Stomach (tissue), 8 donors: ENCODE measurements at regions not wholly inside any gene's neighbourhood (a gene's known extent, or its start where the extent isn't known, plus 50 kb on each side); places are given as distances from the start of the nearest gene placed in this dataset.

Experiments
- DNase-seq, 2 donors: peaks; one replicate each; pipeline versions ENCODE4 v3.0.0 to v3.0.0-alpha.2; 2013 to 2019
- H3K27ac ChIP-seq, 5 donors: fragments of 200-600 bp in 4 of 5; sonication (generic) in 4 of 5; one replicate each; pipeline ENCODE4 v1.5.1; 2013 to 2019; ENCODE audit warnings: mild to moderate bottlenecking in 1 of 5, moderate library complexity in 1 of 5
- H3K27me3 ChIP-seq, 3 donors: fragments of 200-600 bp; sonication (generic); one replicate each; pipeline ENCODE4 v1.5.1; 2017 to 2019; ENCODE audit warnings: mixed run types in 1 of 3
- H3K36me3 ChIP-seq, 4 donors: fragments of 200-600 bp; sonication (generic); 1 replicate in 3 of 4; 2 replicates in 1 of 4; pipeline ENCODE4 v1.5.1; 2016 to 2019
- H3K4me1 ChIP-seq, 4 donors: fragments of 200-600 bp; sonication (generic); one replicate each; pipeline ENCODE4 v1.5.1; 2016 to 2019
- H3K4me3 ChIP-seq, 4 donors: fragments of 200-600 bp; sonication (generic) in 3 of 4; one replicate each; pipeline ENCODE4 v1.5.1; 2016 to 2019; ENCODE audit warnings: mild to moderate bottlenecking in 1 of 4
- H3K9me3 ChIP-seq, 4 donors: fragments of 200-600 bp; sonication (generic); one replicate each; pipeline ENCODE4 v1.5.1; 2016 to 2019
- EP300 ChIP-seq: sonication (generic); formaldehyde crosslinking; IDR thresholded peaks from one replicate; pipeline ENCODE4 v1.6.1; 2017; ENCODE audit warnings: antibody characterized with exemption
- POLR2A ChIP-seq, 4 donors: fragments of 450-650 bp; IDR thresholded peaks; one replicate each; pipeline ENCODE4 v1.6.1; 2016; ENCODE audit warnings: antibody characterized with exemption in 4 of 4, control low read depth in 2 of 4, mild to moderate bottlenecking in 1 of 4, moderate library complexity in 1 of 4
- POLR2AphosphoS5 ChIP-seq, 3 donors: sonication (generic); formaldehyde crosslinking; IDR thresholded peaks; one replicate each; pipeline ENCODE4 v1.6.1; 2016; ENCODE audit warnings: antibody characterized with exemption in 3 of 3
- WGBS, 5 donors: extraction: QIAGEN DNeasy Blood & Tissue Kit in 3 of 5; methylation state at CpG; one replicate each; pipeline versions ENCODE4 v1.1.5 to v1.1.7; 2013 to 2018; 5-methylcytosine and 5-hydroxymethylcytosine counted together
- intact Hi-C: fragments of 100-400 bp; cut with DNase I; formaldehyde crosslinking; loops from one replicate; pipeline ENCODE4 v1.15.1; 2023; ENCODE audit warnings: low total_unique reads
- TF ChIP-seq, protein P1 (sequence below), 7 experiments: fragments of 450-650 bp in 4 of 7; fragments of 200-600 bp in 3 of 7; sonication (generic) in 3 of 7; IDR thresholded peaks; one replicate each; pipeline ENCODE4 v1.5.1; 2016 to 2019; ENCODE audit warnings: antibody characterized with exemption in 7 of 7, control low read depth in 2 of 7, mild to moderate bottlenecking in 1 of 7
- donor health status: healthy with polysubstance abuse.
- donor health status: Bipolar disorder and iron deficiency.
- donor health status: healthy.

- Histone ChIP-seq H3K27me3 (peaks cover 0 to 6% (median 0%) of the 10 kb centered on the region in 3 donors), H3K36me3 (no peaks in the 10 kb centered on the region), H3K4me1 (no peaks in the 10 kb centered on the region), H3K4me3 (no peak overlapping the region), H3K27ac (no peak overlapping the region), H3K9me3 (no peaks in the 10 kb centered on the region)
- no peak for TF ChIP-seq EP300
- no peak for TF ChIP-seq POLR2A (IDR thresholded peaks at IDR 0.05)
- TF ChIP-seq, protein P1, sequence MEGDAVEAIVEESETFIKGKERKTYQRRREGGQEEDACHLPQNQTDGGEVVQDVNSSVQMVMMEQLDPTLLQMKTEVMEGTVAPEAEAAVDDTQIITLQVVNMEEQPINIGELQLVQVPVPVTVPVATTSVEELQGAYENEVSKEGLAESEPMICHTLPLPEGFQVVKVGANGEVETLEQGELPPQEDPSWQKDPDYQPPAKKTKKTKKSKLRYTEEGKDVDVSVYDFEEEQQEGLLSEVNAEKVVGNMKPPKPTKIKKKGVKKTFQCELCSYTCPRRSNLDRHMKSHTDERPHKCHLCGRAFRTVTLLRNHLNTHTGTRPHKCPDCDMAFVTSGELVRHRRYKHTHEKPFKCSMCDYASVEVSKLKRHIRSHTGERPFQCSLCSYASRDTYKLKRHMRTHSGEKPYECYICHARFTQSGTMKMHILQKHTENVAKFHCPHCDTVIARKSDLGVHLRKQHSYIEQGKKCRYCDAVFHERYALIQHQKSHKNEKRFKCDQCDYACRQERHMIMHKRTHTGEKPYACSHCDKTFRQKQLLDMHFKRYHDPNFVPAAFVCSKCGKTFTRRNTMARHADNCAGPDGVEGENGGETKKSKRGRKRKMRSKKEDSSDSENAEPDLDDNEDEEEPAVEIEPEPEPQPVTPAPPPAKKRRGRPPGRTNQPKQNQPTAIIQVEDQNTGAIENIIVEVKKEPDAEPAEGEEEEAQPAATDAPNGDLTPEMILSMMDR (IDR thresholded peaks at IDR 0.05) = no peak
- intact Hi-C loops = no loop called here
- 60 to 74% (median 68%) methylated on average over 2 of the region's 2 CpGs for WGBS, 5 donors
- no peak for DNase-seq
Measured at GRCh38 chr11:20308601-20309000, 54.9 kb upstream of the HTATIP2 start.

DNA sequence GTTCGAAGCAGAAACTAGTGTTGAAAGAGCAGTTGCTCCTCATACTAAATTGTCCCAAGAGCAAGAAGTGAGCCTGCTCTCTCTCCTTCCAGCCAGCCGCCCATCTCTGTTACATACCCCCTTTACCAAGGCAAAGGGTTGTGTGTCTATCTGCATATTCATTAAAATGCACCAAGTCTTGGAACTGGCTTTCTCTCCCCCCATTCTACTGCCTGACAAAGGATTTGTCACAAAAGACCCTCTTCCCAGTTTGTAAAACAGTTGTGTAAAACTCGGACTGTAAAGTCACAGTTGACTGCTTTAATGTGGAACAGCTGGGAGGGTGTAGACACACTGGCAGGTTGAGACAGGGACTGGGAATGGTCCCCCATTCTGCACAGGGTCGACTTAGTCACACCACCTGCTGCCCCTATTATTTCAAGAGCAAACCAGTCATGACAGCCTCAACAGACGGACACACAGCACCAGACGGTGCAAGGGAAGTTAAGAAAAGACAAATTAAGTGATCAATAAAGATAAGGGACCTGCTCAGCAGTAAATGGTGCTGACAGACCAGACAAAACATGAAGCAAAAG lies 60.0 kb upstream of the HTATIP2 start:
- Histone ChIP-seq H3K4me1 (no peaks in the 10 kb centered on the region), H3K4me3 (no peak overlapping the region), H3K36me3 (no peaks in the 10 kb centered on the region), H3K27me3 (no peaks in the 10 kb centered on the region), H3K9me3 (no peaks in the 10 kb centered on the region), H3K27ac (no peak overlapping the region)
- DNase-seq = no peak
- intact Hi-C loops = no loop called here
- TF ChIP-seq EP300 = no peak
- no peak for TF ChIP-seq POLR2AphosphoS5 (IDR thresholded peaks at IDR 0.05)
- TF ChIP-seq, protein P1 (IDR thresholded peaks at IDR 0.05) = no peak
- TF ChIP-seq POLR2A (IDR thresholded peaks at IDR 0.05) = no peak
- 40 to 52% (median 44%) methylated on average over 6 of the region's 6 CpGs for WGBS, 5 donors

- no peaks in the 10 kb centered on the region for H3K36me3 ChIP-seq
- no peaks in the 10 kb centered on the region for H3K9me3 ChIP-seq
- no peaks in the 10 kb centered on the region for H3K4me1 ChIP-seq
- H3K27ac ChIP-seq = no peak overlapping the region
- H3K27me3 ChIP-seq = no peaks in the 10 kb centered on the region
- 81 to 92% (median 88%) methylated on average over 4 of the region's 4 CpGs for WGBS, 5 donors
- TF ChIP-seq POLR2AphosphoS5 (IDR thresholded peaks at IDR 0.05) (no peak), EP300 (no peak), POLR2A (IDR thresholded peaks at IDR 0.05) (no peak)
- TF ChIP-seq, protein P1 (IDR thresholded peaks at IDR 0.05) = no peak
- DNase-seq = no peak
- intact Hi-C loops = no loop called here
- H3K4me3 ChIP-seq = no peak overlapping the region
Measured at GRCh38 chr11:20293992-20294391, 69.5 kb upstream of the HTATIP2 start.

DNA sequence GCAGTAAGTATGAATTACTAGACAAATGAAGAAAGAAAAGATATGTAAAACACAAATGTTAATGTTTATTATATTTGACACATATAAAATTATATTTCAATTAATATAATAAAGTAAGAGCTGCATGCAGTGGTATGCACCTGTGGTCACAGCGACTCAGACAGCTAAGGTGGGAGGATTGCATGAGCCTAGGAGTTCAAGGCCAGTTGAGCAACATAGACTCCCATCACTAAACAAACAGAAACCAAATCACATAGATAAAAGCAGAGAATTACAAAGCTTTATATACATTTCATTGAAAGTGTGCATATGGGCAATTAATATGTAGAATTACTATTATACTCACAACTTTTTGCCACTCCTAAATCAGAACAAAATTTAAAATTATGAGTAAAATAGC lies 70.0 kb upstream of the HTATIP2 start:
- no peak for DNase-seq
- Histone ChIP-seq H3K36me3 (no peaks in the 10 kb centered on the region), H3K27ac (no peak overlapping the region), H3K27me3 (no peaks in the 10 kb centered on the region), H3K4me3 (no peak overlapping the region), H3K9me3 (no peaks in the 10 kb centered on the region), H3K4me1 (no peaks in the 10 kb centered on the region)
- intact Hi-C loops = no loop called here
- WGBS, 5 donors = 67 to 81% (median 75%) methylated on average over 1 of the region's 1 CpG
- TF ChIP-seq POLR2A (IDR thresholded peaks at IDR 0.05) = no peak
- TF ChIP-seq, protein P1 (IDR thresholded peaks at IDR 0.05) = no peak
- no peak for TF ChIP-seq EP300
- TF ChIP-seq POLR2AphosphoS5 (IDR thresholded peaks at IDR 0.05) = no peak
